ENCODE measurements at regions not wholly inside any gene's neighbourhood (a gene's known extent, or its start where the extent isn't known, plus 50 kb on each side); places are given as distances from the start of the nearest gene placed in this dataset.

DNA sequence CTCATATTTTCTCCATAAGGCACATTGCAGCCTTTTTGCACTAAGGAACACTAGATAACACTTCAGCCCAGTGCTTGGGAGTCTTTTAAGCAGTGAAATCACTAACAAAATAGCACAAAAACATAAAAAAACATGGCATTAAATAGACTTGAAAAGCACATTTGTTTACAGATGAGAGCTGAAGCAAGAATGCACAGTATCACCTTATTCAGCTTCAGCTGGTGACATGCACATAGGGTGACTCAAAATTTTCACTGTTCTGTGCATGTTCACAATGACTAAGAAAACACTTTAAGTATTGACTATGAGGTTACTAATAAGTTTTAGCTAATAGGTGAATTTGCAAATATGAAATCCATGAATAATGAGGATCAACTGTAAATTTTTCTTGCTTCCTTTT, 293.9 kb upstream of the TARS1 start:
- TF ChIP-seq CTCF (IDR thresholded peaks at IDR 0.05) (no peak), POLR2A (IDR thresholded peaks at IDR 0.05) (no peak)

All from ovary (tissue), 3 donors.